ENCODE measurements at regions not wholly inside any gene's neighbourhood (a gene's known extent, or its start where the extent isn't known, plus 50 kb on each side); places are given as distances from the start of the nearest gene placed in this dataset.

GRCh38 chr2:104650405-104650996 is 203.4 kb upstream of the POU3F3 start:
- no peak for DNase-seq (ENCODE audit: low read depth)
- TF ChIP-seq CTCF (conservative IDR thresholded peaks at IDR 0.05; ENCODE audit: control insufficient read depth, insufficient read depth, low read depth, low read length), result no peak
- no peak overlapping the region for H3K4me3 ChIP-seq (ENCODE audit: control insufficient read depth, low read depth, low read length)

- no peak for TF ChIP-seq CTCF (conservative IDR thresholded peaks at IDR 0.05; ENCODE audit: control insufficient read depth, insufficient read depth, low read depth, low read length)
- H3K4me3 ChIP-seq (ENCODE audit: control insufficient read depth, low read depth, low read length), result no peak overlapping the region
- no peak for DNase-seq (ENCODE audit: low read depth)
Observed at GRCh38 chr2:104654811-104655210, 199.1 kb upstream of the POU3F3 start.

- no peak for DNase-seq (ENCODE audit: low read depth)
- H3K4me3 ChIP-seq (ENCODE audit: control insufficient read depth, low read depth, low read length), result no peak overlapping the region
- no peak for TF ChIP-seq CTCF (conservative IDR thresholded peaks at IDR 0.05; ENCODE audit: control insufficient read depth, insufficient read depth, low read depth, low read length)
Observed at GRCh38 chr2:104656571-104657163, 197.2 kb upstream of the POU3F3 start.

GRCh38 chr2:104658144-104658835 is 195.6 kb upstream of the POU3F3 start:
- no peak for DNase-seq (ENCODE audit: low read depth)
- no peak for TF ChIP-seq CTCF (conservative IDR thresholded peaks at IDR 0.05; ENCODE audit: control insufficient read depth, insufficient read depth, low read depth, low read length)
- no peak overlapping the region for H3K4me3 ChIP-seq (ENCODE audit: control insufficient read depth, low read depth, low read length)

- TF ChIP-seq CTCF (conservative IDR thresholded peaks at IDR 0.05; ENCODE audit: control insufficient read depth, insufficient read depth, low read depth, low read length), result no peak
- DNase-seq (ENCODE audit: low read depth), result no peak
- H3K4me3 ChIP-seq (ENCODE audit: control insufficient read depth, low read depth, low read length), result no peak overlapping the region
Observed at GRCh38 chr2:104658904-104659591, 194.9 kb upstream of the POU3F3 start.

GRCh38 chr2:104660991-104661390 is 192.9 kb upstream of the POU3F3 start:
- no peak overlapping the region for H3K4me3 ChIP-seq (ENCODE audit: control insufficient read depth, low read depth, low read length)
- no peak for DNase-seq (ENCODE audit: low read depth)
- no peak for TF ChIP-seq CTCF (conservative IDR thresholded peaks at IDR 0.05; ENCODE audit: control insufficient read depth, insufficient read depth, low read depth, low read length)
